ENCODE measurements at regions not wholly inside any gene's neighbourhood (a gene's known extent, or its start where the extent isn't known, plus 50 kb on each side); places are given as distances from the start of the nearest gene placed in this dataset.

DNA sequence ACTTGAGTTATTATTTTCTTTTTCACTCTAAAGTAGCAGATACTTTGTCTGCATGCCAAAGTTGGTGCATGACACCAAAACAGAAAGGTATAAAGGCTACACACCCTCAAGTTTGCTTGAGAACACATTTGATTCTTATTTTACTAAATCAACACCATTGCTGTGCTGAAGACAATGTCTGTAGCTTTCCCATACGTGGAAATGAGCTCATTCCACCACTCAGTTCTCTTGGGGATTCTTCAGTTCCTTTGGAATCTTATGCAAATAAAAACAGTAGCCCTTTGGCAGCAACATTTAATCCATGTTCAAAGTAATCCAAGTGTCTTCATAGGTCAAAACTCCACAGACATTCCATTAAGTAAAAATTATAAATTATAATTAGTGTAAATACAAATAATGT is 264.9 kb downstream of the TLE1 start:
- TF ChIP-seq CTCF (conservative IDR thresholded peaks at IDR 0.05) (no peak), ZFX (IDR thresholded peaks at IDR 0.05) (no peak)

All from C4-2B (cell line).